NCI-H1048 (cell line): ENCODE measurements at regions not wholly inside any gene's neighbourhood (a gene's known extent, or its start where the extent isn't known, plus 50 kb on each side); places are given as distances from the start of the nearest gene placed in this dataset.
"Not testable (repeated sequence)": the region's sequence is repeated elsewhere in the genome, so short reads cannot be mapped to it uniquely, and the experiment has no call there.

ENCODE experiments used
- DNase-seq: peaks from one replicate; lab custom pipeline; 2025; lab: John Stamatoyannopoulos, UW

DNA sequence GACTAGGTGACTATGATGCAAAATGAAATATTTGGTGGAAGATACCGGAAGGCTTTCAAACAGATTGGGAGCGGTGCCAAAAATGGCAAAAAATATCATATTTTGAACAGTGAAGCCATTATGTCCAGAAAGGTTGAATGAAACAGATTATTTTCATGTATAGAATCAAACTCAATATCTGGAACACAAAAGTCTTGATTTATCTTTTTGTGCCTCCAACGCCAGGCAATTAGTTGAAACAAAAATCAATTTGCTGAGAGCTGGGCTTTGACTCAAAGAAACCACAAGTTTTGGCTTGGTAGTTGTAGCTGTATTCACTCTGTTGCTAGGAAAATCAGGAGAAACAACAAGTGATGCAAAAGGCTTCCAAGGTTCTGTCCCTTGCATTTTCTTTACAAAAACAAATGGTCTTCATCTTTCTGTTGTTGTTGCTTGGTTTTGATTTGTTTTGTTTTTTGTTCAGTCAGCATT is 421.7 kb upstream of the TYRP1 start:
- DNase-seq, result no peak

DNA sequence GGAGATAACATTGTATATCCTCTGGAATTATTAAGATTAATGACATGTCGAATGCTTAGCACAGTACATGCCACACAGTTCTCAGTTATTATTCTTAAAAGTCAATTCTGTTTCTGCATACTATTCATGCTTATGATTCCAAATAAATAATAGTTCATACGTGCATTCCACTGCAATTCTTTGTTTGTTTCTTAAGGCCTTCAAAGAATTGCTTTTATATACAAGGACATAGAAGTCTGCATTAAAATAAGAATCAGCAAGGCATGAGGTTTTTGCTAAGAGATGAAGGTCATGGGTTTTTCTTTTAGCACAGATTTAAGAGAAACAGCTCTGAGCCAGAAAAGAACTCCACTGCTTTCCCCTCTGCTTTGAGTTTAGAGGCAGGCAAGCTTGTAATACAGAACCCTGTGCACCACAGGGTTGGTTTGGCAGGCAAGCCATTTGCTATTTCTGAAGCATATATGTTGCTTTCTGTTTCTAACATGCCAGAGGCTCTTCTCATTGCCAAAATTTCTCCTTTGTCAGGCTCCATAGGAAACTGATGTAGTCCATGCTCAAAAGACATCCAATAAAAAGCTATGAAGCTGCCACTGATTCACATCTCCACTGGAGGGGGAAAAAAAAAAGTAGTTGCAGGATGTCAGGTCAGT is 420.6 kb upstream of the TYRP1 start:
- no peak for DNase-seq

DNA sequence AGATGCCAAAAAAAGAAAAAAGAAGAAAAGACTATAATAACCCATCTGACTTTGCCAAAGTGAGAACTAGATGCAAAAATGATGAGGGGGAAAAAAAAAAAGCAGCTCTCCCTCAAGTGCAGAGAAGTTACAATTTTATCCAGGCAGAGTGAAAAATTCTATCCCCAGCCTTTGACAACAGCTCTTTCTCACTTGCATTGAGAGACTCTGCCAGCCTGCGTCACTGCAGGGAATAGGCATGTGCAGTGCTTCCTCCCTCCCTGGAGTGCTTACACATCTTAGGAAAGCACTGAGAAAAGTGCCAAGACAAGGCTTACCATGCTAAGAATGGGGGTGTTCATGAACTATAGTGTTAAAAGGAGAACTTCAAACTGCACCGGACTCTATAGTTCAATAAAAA is 418.6 kb upstream of the TYRP1 start:
- no peak for DNase-seq

DNA sequence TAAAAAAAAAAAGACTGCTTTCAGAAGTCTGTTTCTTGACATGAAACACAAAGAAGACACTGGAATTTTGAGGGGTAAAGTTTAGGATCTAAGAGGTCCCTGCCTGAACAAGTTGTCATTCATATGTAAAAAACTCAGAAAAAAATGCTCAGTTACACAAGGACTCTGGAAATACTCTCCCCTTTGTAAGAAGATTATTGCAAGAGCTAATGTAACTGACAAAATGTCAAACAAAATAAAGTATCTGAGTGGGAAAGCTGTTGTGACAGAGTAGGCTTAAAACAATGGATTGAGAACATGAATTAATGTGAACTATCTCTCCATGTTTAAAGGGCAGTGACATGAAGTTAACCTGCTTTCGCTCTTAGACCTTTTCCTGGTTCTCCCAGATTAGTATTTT is 416.7 kb upstream of the TYRP1 start:
- DNase-seq, result no peak

DNA sequence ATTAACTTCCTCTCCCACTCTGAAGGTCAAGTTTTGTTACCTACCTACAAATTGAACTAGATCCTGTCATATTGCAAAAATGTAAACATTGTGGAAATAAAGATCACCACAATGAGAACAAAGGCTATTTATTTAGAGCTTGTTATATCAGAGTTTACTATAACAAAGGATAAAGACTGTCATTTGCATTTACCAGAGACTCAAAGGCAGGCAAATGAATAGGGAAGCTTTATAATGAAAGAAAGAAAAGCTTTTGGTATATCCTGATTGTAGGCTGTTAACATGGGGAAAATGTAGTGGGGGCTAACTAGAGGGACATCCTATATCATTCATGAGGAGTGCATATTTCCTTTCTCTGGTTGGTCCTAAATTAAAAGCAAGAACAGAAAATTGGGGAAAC is 403.5 kb upstream of the TYRP1 start:
- no peak for DNase-seq

DNA sequence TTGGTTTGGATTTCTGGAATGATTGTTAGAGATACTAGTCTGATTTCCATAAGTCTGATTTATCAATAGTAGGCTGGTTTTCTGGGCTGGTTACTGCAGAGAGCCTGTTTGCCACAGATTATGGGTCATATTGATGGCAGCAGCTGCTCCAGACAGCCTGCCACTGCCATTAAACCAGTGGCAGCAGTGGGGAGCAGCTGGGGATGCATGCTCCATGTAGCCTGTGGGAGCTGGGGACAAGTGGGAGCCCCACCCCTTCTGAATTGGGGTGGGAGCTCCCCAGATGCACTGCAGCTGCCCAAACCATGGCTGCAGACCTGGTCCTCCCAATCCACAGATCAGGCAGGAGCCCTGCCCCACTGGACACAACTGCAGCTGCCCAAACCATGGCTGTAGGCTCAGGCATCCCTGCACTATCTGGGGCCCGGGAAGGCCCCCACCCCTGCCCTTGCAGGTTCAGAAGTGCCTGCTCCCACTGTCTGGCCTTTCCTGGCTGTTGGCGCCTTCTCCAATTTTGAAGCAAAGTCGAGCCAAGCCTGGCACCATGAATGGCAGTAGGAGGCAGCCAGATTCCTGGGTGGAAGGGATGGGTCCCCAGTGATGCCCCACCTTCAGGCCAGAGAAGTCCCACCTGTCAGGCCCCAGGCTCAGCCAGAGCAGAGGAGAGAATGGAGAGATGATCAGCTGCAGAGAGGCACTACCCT is 402.9 kb upstream of the TYRP1 start:
- DNase-seq, result no peak

DNA sequence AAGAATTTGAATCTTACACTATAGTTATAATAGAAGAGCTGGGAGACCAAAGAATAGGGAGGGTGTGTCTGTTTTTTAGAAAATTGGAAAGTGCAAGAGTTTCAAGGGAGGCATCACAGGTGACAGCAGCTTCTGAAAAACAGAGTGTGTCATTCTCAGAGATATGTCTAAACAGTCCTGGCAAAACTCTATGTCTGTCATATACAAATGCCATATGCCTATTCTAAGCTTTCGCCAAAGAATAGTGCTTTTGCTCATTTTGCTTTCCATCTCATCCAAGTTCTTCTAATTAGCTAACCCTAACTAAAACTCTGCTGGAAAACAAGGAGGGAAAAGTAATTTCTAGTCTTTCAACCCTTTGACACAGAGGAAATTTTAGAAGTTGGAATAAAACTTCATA is 388.0 kb upstream of the TYRP1 start:
- no peak for DNase-seq

DNA sequence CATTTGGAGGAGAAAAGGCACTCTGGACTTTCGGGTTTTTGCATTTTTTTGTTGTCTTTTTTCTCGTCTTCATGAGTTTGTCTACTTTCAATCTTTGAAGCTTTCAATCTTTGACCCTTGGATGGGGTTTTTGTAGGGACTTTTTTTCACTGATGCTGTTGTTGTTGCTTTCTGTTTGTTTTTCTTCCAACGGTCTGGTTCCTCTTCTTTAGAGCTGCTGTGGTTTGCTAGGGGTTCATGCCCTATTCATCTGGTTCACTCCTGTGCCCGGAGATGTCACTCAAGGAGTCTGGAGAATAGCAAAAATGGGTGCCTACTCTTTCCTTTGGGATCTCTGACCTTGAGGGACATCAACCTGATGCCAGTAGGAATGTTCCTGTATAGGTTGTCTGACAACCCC is 378.6 kb upstream of the TYRP1 start:
- no peak for DNase-seq

DNA sequence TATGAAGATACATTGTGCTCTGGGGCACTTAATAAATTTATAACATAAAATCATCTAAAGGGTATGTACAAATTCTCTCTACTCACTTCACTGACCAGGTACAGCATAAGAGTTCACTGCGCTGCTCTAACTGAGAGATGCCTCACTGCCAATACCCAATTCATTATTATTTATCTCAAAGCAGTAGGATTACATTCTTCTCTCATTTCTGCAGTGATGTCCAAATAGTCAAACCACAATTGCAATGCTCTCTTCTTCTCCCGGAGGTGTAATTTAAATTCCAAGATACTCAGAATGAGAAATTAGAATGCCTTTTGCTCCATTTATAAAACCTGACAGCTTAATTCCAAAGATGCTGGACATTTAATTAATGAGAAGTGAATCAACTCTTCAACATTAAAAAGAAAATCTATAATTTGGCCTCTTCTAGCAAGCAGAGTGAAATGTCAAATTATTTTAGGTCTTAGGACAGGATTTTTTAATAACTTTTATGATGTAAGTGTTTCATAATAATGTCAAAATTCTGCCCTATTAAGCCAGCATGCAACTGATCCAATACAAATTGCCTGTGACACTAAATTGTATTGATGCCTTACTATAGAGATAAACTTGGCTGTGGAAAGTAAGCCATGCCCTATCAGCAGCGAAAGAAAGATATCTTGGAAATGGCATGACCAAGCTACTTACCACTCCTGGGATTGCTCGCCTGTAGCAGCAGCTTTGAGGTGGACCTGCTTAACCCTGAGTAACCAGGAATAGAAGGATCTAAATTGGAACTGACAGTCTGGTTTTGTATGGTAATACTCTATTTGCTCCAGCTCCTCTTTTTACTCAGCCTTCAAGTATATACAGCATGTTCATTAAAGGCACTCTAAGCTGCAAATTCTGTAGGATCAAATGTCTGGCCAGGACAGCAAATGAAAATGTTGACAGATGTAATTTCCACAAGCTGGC is 374.2 kb upstream of the TYRP1 start:
- DNase-seq, result no peak

DNA sequence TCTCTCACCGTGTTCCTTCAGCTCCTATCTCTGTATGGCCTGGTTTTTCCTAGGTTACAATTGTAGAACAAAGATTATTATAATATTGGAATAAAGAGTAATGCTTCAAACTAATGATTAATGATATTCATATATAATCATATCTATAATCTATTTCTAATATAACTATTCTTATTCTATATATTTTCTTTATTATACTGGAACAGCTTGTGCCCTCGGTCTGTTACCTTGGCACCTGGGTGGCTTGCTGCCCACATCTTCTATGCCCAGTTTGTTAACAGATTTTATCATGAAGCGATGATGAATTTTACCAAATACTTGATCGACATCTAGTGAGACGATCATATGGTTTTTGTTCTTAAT is 363.6 kb upstream of the TYRP1 start:
- DNase-seq, result no peak

DNA sequence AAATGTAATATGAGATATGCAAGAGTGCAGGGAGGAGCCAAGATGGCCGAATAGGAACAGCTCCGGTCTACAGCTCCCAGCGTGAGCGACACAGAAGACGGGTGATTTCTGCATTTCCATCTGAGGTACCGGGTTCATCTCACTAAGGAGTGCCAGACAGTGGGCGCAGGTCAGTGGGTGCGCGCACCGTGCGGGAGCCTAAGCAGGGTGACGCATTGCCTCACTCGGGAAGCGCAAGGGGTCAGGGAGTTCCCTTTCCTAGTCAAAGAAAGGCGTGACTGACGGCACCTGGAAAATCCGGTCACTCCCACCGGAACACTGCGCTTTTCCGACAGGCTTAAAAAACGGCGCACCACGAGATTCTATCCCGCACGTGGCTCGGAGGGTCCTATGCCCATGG is 359.2 kb upstream of the TYRP1 start:
- not testable (repeated sequence) for DNase-seq

DNA sequence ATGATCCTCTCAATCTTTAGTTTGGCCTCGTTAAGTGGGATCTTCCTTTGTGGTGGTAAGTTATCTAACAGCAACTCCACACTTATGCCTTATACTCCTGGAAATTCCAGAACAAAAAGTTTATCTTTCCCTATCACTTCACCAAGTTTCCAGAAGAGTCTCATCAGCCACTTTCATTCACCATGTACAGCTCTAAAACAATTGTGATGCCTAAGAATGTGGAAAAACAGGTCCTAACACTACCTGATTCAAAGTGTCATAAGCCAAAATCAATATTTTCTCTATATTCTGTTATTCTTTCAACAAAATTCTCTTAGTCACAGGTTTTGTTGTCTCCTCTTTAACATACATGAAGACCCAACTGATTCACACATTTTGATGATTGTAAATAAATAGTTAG is 342.4 kb upstream of the TYRP1 start:
- DNase-seq, result no peak

DNA sequence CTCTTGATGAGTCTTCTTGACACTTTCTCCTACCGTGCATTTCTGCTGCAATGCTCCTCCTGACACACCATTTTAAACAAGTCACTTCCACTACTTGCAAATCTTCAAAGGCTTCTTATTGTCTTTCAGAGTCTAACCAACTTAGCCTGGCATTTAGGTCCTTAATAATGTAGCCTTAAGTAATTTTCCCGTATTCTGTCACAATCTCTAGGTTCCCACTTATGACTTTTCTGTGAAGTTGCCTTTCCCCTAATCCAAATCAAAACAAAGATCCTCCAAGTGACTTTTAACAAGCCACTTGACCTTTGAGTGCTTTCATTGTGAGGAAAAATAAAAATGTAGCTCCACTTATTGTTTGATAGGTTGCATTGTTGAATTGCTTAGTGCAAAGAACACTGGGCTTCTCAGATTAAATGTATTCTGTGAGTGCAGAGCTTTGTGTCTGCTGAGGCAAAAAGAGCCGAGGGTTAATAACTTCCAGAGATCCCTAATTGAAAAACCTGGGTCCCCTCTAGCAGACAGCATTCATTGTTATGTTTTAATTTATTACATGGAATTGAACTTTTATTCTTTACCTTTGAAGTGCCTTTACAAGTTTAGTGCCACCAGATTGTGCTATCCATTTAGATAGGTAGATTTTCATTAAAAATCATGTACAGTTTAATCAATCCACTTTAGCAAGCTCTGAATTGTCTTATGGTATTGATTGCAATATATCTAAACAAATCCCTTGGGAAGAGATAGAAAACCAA is 341.7 kb upstream of the TYRP1 start:
- DNase-seq, result no peak

DNA sequence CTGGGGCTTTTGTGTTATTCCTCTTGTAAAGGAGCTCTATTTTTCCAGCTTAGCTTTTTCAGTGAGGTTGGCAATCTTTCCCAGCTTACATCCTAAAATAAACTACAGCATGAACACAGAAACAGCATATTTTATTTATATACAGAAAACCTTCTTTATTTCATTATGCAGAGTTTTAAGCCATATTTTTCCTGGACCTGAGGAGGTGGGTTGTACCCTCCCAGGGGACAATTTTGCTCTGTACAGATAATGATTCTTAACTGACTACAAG is 341.2 kb upstream of the TYRP1 start:
- DNase-seq, result no peak

DNA sequence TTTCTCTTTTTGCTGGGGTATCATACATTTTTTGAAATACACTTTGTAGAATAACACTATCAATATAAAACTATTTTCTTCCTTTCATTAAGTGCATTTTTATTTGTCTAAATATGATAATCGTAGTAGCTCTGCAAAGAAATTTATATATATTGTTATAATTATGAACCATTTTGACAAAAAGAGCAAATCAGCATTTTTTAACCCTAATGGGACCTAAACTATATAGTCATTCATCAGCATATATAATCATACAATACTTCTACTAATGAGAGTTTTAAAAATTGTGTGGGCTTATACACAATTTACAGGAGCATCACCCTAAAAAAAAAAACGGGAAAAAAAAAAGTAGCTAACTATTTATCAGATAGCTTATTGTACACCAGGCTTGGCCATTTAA is 329.7 kb upstream of the TYRP1 start:
- DNase-seq, result no peak

DNA sequence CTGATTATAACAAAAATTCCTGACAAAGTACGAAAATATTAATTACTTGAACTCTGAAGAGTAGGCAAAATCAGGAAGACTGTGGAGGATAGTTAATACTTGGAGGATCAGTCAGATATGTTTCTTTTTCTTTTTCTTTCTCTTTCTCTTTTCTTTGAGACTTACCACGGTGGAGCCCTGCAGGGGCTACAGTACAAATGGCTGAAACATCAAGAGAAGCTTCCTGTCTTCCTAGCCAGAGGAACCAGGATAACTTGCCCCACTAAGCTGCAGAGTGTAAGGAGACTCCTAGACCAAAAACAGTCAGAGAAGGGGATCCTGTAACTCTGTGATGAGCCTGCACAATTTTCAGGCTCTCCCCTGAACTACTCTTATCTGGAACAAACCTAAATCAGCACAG is 324.6 kb upstream of the TYRP1 start:
- DNase-seq, result no peak

DNA sequence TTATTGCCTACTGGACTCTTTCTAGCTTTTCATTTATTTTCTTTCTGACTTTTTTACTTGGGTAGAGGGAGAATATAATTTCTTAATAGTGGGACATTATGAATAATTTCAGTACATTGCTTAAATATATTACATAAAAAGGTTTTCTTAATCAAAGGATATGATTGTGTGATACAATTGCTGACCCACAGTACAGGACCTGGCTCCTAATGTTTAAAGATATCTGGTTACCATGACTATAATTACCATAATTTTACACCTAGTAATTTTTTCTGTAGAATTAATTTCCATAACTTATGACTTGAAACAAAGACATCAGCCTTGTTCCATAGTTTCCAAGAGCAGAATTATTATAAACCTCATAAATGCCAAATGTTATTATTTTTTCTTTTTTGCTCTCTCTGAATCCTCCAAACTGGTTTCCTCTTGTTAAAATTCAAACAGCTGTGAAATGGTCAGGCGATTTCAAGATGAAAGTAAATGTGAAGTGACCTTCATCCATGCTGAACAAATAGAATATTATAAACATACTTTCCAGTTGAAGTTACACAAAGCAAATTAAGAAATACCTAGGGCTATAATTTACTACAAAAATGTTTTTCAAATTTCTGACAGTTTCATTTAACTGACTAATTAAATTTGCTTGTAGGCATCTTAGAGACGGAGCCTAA is 301.2 kb upstream of the TYRP1 start:
- DNase-seq, result no peak

DNA sequence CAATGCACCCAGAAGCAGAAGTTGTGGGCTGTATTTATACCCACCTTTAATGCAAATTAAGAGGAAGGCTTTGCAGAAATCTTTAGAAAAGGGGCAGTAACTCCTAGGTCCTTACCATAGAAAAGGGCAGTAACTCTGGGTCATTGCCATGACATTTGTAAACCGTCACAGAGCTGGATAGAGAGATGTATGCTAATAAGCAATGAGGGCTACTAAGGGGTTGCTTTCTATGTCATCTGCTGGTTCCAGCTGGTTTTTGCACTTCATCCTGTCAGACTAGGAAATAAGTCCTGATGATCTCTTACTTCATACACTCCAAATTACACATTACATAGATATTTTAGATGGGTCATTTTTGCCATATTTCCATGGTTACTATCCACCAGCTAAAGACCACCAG is 299.1 kb upstream of the TYRP1 start:
- no peak for DNase-seq

DNA sequence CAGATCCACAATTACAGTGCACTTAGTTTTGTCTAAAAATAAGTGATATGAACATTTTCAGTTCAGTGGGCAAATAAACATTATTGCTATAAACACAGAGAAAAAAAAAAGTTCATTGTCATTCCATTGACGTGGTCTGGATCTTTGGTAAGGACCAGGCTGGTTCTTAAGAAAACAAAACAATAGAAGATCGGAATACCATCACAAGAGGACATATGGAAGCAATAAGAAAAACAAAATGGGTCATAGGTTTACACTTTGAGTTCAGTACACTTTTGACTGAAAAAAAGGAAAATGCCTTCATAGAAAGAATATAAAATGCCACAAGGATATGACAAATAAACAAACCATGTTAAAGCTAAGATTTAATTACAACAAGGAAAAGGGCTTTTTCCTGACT is 289.5 kb upstream of the TYRP1 start:
- no peak for DNase-seq

DNA sequence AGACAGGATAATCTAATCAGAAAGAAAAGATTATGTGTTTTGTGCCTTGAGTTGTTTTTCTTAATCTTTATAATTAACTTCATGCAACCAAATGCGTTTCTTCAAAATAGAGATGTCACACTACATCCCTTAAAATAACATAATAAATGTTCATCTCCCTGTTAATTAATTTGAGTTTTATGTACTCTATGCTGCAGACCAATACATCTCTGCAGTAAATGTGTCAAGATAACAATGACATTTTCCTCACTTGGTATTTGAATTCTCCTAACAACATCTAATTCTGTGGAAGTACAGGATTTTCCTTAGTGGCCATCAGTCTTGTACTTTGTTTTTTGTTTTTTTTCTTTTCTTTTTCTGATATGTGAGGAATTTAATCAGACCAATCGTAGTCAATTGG is 279.2 kb upstream of the TYRP1 start:
- no peak for DNase-seq

DNA sequence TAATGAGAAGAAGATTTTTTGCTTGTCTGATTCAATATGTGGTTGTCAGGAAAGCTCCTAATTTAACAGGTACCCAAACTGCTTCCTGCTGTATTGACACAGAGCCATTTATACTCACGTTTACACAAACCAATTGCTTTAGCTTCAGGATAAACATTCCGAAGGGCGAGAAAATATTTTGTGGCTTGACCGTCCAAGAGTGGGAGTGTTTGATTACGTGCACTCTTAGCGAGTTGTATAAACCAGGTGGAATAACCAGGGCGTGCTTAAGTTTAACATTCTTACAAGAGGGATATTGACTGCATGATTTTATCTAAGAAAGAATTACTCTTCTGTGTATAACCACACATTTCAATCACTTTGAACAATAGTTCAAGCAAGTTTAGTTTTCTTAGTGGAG is 278.7 kb upstream of the TYRP1 start:
- no peak for DNase-seq

DNA sequence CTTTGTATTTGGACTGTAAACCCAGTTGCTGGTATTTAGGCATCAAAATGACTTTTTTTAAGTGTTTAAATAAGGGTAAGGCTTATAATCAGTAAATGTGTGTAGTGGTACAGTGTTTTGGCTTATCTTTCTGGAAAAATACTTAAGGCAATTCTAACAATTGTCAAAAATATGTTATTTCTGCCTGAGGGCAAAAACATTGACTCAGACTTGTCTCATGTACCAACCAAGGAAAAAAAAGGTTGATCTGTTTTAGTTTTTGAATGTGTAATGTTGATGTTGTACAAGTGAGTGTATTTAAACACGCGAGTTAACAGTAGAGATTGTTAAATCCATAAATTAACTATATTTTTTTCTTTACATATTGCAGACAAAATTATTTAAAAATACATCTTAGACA is 277.8 kb upstream of the TYRP1 start:
- DNase-seq, result no peak
